NCI-H2029 treated with DMSO at 0.1 percent for 48 hours (cell line): ENCODE measurements at regions not wholly inside any gene's neighbourhood (a gene's known extent, or its start where the extent isn't known, plus 50 kb on each side); places are given as distances from the start of the nearest gene placed in this dataset.
"Not testable (repeated sequence)": the region's sequence is repeated elsewhere in the genome, so short reads cannot be mapped to it uniquely, and the experiment has no call there.

ENCODE experiments used
- DNase-seq: peaks from one replicate; lab custom pipeline; 2025; lab: John Stamatoyannopoulos, UW

DNA sequence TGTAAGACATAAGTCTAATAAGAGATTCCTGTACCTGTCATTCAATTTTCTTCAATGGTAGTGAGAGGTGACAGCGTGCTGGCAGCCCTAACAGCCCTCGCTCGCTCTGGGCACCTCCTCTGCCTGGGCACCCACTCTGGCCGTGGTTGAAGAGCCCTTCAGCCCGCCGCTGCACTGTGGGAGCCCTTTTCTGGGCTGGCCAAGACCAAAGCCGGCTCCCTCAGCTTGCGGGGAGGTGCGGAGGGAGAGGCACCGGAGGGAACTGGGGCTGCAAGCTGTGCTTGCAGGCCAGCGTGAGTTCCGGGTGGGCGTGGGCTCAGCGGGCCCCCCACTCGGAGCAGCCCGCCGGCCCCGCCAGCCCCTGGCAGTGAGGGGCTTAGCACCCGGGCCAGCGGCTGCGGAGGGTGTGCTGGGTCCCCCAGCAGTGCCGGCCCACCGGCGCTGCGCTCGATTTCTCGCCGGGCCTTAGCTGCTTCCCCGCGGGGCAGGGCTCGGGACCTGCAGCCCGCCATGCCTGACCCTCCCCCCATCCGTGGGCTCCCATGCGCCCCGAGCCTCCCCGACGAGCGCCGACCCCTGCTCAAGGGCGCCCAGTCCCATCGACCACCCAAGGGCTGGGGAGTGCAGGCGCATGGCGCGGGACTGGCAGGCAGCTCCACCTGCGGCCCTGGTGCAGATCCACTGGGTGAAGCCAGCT is 816.6 kb upstream of the TENM4 start:
- DNase-seq: not testable (repeated sequence)

DNA sequence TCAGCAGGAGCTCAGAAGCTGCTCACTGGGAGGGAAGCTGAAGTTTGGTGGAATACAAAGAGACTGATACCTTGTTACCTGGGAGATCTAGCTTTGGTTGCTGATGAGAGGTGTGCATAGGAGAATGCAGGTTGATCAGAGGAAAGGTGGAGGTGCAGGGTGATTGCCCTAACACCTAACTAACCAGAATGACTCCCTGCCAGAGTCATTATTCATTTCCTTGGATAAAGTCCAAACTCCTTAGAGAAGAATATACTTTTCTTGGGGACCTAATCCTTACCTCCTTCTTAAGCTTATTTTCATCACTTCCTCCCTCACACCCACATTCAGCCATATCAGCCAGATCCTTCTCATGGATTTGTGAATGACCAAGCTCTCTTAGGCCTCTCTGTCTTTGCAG is 814.2 kb upstream of the TENM4 start:
- no peak for DNase-seq

DNA sequence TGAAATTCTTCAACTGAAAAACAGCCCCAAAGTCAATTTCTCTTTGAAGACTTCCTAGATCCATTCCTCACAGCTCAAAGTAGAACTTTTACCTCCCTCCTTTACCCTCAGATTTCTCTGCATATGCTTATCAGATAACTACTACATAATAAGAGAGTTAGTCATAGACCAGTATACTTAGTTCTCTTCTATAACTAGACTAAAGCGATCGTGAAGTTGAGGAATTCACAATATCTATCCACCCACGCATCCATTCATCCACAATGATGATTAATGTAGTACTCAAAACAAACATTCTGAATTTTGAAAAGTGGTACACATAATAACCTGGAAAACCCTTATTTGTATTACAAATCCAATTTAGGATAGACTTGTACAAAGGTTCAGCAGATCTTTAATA is 800.9 kb upstream of the TENM4 start:
- DNase-seq: no peak

- DNase-seq: no peak
These were observed 799.4 kb upstream of the TENM4 start for GRCh38 chr11:80240245-80240644.

- DNase-seq: no peak
These were observed 798.4 kb upstream of the TENM4 start for GRCh38 chr11:80239217-80239616.

DNA sequence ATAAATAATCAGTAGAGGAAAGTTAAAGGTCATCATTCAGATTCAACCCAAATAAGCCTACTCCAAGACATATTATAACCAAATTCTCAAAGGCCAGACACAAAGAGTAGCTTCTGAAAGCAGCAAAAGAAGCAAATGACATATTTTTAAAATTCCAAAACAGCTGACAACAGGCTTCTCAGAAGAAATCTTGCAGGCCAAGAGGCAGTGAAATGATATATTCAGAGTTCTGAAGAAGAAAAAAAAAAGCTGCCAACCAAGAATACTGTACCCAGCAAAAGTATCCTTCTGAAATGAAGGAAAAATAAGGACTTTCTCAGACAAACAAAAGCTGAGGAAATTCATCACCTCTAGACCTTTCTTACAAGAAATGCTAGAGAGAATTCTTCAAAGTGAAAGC is 787.1 kb upstream of the TENM4 start:
- DNase-seq: no peak

GRCh38 chr11:80214413-80214812 is 773.6 kb upstream of the TENM4 start:
- DNase-seq: no peak

- DNase-seq: no peak
These were observed 770.8 kb upstream of the TENM4 start for GRCh38 chr11:80211673-80212072.

DNA sequence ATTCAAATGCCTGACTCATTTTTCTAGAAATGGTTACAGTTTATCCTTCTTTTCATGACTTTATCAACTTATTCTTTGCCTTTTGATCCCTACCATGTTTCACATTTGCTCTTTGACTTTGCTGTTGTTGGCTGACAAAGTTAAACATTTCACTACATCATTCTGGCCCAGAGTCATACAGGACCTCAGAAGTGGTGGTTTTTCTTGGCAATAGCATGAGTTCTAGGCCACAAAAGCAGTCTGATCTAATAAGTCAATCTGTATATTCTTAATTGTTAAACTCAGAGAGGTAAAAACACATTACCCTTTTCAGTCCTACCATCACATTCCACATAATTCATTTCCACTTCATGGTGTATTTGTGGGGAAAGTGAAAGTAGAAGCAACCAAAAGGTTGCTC is 763.2 kb upstream of the TENM4 start:
- no peak for DNase-seq

DNA sequence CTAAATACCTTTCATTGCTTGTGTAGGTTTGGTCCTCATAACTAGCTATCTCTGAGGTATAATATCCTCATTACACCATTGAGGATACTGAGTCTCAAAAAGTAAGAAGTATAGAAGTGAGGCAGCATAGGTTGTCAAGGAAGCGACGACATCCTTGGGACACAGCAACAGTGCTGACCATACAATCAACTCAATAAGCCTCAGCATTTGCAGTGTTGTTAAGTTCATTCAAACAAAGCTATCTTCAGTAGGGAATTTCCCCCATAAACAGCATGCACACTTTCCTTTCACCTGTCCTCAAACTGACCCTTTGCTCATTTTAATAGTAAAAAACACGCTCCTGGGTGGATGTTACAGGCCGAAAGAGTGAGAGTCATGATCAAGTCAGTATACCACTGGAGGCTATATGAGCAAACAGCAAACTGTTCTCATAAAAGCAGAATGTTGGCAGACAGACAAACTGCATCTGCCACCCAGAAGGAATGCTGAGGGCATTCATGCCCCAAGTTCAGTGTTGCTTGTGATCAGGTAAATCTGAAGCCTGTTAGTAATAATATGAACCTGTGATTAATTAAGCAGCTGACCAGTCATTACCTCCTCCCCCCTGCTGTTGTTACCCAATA is 756.2 kb upstream of the TENM4 start:
- no peak for DNase-seq

- DNase-seq: no peak
These were observed 755.2 kb upstream of the TENM4 start for GRCh38 chr11:80196041-80196440.

GRCh38 chr11:80194625-80195024 is 753.8 kb upstream of the TENM4 start:
- DNase-seq: no peak

DNA sequence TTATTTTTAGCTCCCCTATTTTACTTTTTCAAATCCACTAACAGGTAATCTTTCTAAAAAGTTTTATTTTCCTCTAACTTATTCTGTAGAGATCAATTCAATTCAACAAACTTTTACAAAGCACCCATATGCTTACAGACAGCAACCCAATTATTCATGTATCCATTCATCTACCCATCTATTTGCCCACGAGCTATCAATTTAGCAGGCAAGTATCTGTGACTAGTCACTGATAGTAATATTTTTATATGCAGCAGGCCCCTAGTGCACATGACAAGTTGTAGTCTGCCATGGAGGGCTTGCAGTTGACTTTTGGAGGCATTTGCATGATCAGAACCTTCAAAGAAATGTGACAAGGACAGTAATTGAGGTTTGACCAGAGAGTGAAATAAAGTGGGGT is 753.2 kb upstream of the TENM4 start:
- DNase-seq: no peak

DNA sequence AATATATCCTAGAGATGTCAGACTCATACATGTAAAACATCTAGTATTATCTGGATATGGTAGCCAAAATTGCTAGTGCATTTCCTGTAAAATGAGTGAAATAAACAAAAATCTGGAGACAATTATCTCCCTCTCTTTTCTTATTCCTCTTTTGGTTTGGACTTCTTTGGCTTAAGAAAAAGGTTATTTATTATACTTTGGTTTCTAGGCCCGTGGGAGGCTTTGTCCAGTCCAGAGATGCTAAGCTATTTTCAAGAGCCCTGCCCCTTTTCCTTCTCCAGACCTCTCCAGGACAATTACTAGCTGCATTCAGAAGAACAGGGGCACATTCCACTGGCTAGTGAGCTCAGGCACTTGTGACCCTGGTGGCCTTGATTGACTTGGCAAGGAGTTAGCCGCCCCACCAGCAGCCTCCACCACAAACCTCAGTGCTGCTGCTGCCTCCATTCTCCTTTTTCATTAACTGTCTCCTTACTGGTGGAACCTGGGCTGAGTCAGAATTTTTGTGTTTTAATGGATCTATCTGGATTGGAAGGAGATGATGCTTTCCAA is 747.3 kb upstream of the TENM4 start:
- no peak for DNase-seq

DNA sequence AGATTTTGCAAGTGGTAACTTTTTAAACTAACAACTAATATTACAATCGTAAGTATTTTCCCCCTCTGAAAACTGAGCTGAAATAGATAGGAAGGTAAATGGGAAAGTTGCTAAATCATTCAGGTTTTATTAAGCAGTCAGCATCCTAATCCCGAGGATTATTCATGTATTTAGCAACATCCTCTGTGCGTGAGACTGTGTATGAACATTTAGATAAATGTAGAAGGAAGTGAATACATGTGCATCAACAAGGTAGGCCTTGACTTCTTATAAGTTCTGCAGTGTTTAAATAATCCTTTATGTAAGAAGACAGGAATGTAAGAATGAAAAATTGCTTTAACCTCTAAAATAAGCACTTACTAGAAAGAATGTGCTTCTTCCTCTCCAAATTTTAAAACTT is 745.9 kb upstream of the TENM4 start:
- no peak for DNase-seq

- DNase-seq: no peak
These were observed 742.1 kb upstream of the TENM4 start for GRCh38 chr11:80182901-80183300.

DNA sequence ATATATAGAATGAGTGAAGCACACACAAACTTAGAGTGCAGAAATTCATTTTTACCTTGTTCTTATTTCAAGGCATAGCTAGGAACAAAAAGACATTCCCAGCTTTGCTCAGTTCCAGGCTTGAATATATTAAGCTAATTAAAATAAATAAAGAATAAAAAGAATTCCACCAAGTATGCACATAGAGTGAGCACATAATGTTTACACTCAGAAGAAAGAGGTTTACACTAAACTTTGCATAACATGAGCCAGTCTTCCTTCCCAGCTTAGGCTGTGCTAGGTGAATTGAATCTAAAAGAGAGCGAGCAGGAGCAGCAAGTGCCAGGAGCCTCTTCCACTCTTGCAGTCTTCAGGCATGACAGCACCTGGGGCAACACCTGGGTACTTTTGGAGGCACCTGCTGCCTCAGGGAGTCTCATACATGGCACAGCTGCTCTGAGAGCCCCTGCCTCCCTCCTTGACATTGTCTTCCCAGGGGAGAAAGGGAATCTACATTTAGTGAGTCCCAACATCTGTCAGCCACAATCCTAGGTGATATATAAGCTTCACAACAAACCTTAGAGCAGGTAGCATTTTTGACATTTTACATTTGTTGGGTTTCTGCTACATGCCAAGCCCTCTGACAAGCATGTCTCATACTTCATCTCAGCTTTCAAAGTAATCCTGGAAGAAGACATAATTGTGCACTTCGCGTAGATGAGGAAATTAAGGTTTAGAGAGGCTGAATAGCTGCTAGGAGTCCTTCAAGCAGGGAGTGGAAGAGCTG is 732.7 kb upstream of the TENM4 start:
- DNase-seq: no peak

- no peak for DNase-seq
These were observed 728.0 kb upstream of the TENM4 start for GRCh38 chr11:80168796-80169195.

GRCh38 chr11:80167766-80168165 is 726.9 kb upstream of the TENM4 start:
- DNase-seq: no peak

DNA sequence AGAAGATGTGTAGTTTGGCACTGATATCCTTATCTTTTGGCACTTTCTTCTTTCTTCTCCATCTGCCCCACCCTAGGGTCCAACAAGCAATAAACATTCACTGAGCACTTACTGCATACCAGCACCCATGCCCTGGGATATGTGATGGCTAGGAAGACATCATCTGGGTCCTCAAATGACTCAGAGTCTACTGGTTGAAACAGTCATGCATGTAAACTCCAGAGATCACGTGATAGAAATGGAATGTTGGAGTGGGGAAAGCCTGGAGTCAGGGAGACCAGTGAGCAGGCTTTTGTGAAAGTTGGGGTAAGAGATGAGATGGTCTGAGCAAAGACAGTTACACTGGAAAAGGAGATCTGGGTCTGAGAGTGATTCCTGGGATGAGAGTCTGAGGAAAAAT is 724.9 kb upstream of the TENM4 start:
- no peak for DNase-seq

DNA sequence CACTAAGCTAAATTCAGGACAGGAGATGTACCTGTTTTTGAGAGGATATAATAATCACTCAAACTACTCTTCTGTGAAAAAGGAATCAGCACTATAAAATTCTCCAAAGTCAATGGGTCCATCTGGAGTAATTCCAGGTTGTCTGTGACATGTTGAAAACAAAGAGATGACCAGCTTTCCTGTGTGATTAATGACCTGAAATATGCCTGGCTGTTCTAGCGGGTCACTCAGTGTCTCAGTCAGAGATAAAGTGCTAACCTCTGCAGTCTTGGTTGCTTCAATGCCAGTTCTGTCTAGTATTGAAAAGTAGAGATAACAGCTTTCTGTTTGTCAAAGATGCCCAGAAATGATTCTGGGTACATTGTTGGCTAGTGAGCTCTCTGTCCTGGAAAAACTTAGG is 722.6 kb upstream of the TENM4 start:
- no peak for DNase-seq

- no peak for DNase-seq
These were observed 722.2 kb upstream of the TENM4 start for GRCh38 chr11:80163011-80163410.

- no peak for DNase-seq
These were observed 721.6 kb upstream of the TENM4 start for GRCh38 chr11:80162387-80162786.
